ENCODE measurements at regions not wholly inside any gene's neighbourhood (a gene's known extent, or its start where the extent isn't known, plus 50 kb on each side); places are given as distances from the start of the nearest gene placed in this dataset.

DNA sequence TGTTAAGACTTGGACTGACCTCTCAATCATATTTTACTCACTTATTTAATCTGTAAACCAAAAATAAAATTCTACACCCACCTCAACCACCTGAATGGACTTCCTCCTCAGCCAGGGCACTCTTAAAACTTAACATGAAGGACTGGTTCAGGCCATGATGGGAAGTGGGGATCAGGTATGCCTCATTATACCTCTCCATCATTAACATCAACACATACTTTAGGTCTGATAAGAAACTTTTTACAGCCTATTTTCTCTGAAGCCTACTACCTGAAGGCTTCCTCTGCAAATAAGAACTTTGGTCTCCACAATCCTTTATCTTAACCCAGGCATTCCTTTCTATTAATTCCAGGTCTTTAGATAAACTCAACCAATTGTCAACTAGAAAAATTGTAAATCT lies 390.0 kb downstream of the AASDHPPT start:
- no peak for TF ChIP-seq POLR2AphosphoS5 (IDR thresholded peaks at IDR 0.05)
- TF ChIP-seq, protein P1, sequence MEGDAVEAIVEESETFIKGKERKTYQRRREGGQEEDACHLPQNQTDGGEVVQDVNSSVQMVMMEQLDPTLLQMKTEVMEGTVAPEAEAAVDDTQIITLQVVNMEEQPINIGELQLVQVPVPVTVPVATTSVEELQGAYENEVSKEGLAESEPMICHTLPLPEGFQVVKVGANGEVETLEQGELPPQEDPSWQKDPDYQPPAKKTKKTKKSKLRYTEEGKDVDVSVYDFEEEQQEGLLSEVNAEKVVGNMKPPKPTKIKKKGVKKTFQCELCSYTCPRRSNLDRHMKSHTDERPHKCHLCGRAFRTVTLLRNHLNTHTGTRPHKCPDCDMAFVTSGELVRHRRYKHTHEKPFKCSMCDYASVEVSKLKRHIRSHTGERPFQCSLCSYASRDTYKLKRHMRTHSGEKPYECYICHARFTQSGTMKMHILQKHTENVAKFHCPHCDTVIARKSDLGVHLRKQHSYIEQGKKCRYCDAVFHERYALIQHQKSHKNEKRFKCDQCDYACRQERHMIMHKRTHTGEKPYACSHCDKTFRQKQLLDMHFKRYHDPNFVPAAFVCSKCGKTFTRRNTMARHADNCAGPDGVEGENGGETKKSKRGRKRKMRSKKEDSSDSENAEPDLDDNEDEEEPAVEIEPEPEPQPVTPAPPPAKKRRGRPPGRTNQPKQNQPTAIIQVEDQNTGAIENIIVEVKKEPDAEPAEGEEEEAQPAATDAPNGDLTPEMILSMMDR (IDR thresholded peaks at IDR 0.05): no peak
- TF ChIP-seq POLR2A (IDR thresholded peaks at IDR 0.05): no peak

Data from prostate gland (tissue), 2 donors.